ENCODE measurements at regions not wholly inside any gene's neighbourhood (a gene's known extent, or its start where the extent isn't known, plus 50 kb on each side); places are given as distances from the start of the nearest gene placed in this dataset.
"Not testable (repeated sequence)": the region's sequence is repeated elsewhere in the genome, so short reads cannot be mapped to it uniquely, and the experiment has no call there.

DNA sequence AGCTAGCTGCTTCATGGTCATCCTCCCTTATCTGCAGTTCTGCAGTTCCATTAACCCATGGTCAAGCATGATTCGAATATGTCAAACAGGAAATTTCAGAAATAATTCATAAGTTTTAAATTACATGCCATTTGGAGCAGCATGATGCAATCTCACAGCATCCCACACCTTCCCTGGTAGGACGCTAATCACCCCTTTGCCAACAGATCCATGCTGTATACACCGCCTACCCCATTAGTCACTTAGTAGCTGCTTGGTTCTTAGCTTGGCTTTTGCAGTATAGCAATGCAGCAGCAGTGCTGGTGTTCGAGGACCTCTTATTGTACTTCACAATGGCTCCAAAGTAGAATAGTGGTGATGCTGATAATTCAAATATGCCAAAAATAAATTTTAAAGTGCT lies 739.7 kb upstream of the CDH9 start:
- Histone ChIP-seq H3K4me3 (ENCODE audit: low read depth in 1 of 3, low read length in 3 of 3) (no peak overlapping the region), H3K36me3 (ENCODE audit: control insufficient read depth in 3 of 3, insufficient read depth in 2 of 3, low read depth in 1 of 3, low read length in 3 of 3) (no peaks in the 10 kb centered on the region), H3K4me1 (ENCODE audit: control insufficient read depth in 3 of 3, insufficient read depth in 2 of 3, low read depth in 1 of 3, low read length in 2 of 3) (no peaks in the 10 kb centered on the region), H3K9me3 (ENCODE audit: control insufficient read depth in 2 of 2, insufficient read depth in 1 of 2, low read depth in 1 of 2, low read length in 1 of 2) (peaks cover 0 to 1% of the 10 kb centered on the region in 2 donors), H3K27me3 (ENCODE audit: control insufficient read depth in 3 of 3, insufficient read depth in 3 of 3, low read length in 3 of 3) (no peaks in the 10 kb centered on the region), H3K27ac (ENCODE audit: low read depth in 1 of 3, low read length in 2 of 3) (no peak overlapping the region)
- FAIRE-seq (no peak), DNase-seq (no peak)
- WGBS, 3 donors = 76 to 88% (median 85%) methylated on average over 4 of the region's 4 CpGs

GRCh38 chr5:27773636-27774035 lies 735.2 kb upstream of the CDH9 start:
- Histone ChIP-seq H3K9me3 (ENCODE audit: control insufficient read depth in 2 of 2, insufficient read depth in 1 of 2, low read depth in 1 of 2, low read length in 1 of 2) (peaks cover 0 to 1% of the 10 kb centered on the region in 2 donors), H3K36me3 (ENCODE audit: control insufficient read depth in 3 of 3, insufficient read depth in 2 of 3, low read depth in 1 of 3, low read length in 3 of 3) (no peaks in the 10 kb centered on the region), H3K4me3 (ENCODE audit: low read depth in 1 of 3, low read length in 3 of 3) (no peak overlapping the region), H3K4me1 (ENCODE audit: control insufficient read depth in 3 of 3, insufficient read depth in 2 of 3, low read depth in 1 of 3, low read length in 2 of 3) (no peaks in the 10 kb centered on the region), H3K27me3 (ENCODE audit: control insufficient read depth in 3 of 3, insufficient read depth in 3 of 3, low read length in 3 of 3) (no peaks in the 10 kb centered on the region), H3K27ac (ENCODE audit: low read depth in 1 of 3, low read length in 2 of 3) (no peak overlapping the region)
- 57 to 67% (median 57%) methylated on average over 1 of the region's 1 CpG for WGBS, 3 donors
- no peak for FAIRE-seq
- DNase-seq = no peak

GRCh38 chr5:27773166-27773565 lies 734.8 kb upstream of the CDH9 start:
- Histone ChIP-seq H3K4me1 (ENCODE audit: control insufficient read depth in 3 of 3, insufficient read depth in 2 of 3, low read depth in 1 of 3, low read length in 2 of 3) (no peaks in the 10 kb centered on the region), H3K4me3 (ENCODE audit: low read depth in 1 of 3, low read length in 3 of 3) (no peak overlapping the region), H3K27me3 (ENCODE audit: control insufficient read depth in 3 of 3, insufficient read depth in 3 of 3, low read length in 3 of 3) (no peaks in the 10 kb centered on the region), H3K36me3 (ENCODE audit: control insufficient read depth in 3 of 3, insufficient read depth in 2 of 3, low read depth in 1 of 3, low read length in 3 of 3) (no peaks in the 10 kb centered on the region), H3K27ac (ENCODE audit: low read depth in 1 of 3, low read length in 2 of 3) (no peak overlapping the region), H3K9me3 (ENCODE audit: control insufficient read depth in 2 of 2, insufficient read depth in 1 of 2, low read depth in 1 of 2, low read length in 1 of 2) (peaks cover 0 to 1% of the 10 kb centered on the region in 2 donors)
- no peak for DNase-seq
- 78 to 82% (median 80%) methylated on average over 3 of the region's 3 CpGs for WGBS, 3 donors
- no peak for FAIRE-seq

- H3K27ac ChIP-seq (ENCODE audit: low read depth in 1 of 3, low read length in 2 of 3) = no peak overlapping the region
- DNase-seq (no peak), FAIRE-seq (no peak)
- no peaks in the 10 kb centered on the region for H3K27me3 ChIP-seq (ENCODE audit: control insufficient read depth in 3 of 3, insufficient read depth in 3 of 3, low read length in 3 of 3)
- no peaks in the 10 kb centered on the region for H3K36me3 ChIP-seq (ENCODE audit: control insufficient read depth in 3 of 3, insufficient read depth in 2 of 3, low read depth in 1 of 3, low read length in 3 of 3)
- no peaks in the 10 kb centered on the region for H3K9me3 ChIP-seq (ENCODE audit: control insufficient read depth in 2 of 2, insufficient read depth in 1 of 2, low read depth in 1 of 2, low read length in 1 of 2)
- no peak overlapping the region for H3K4me3 ChIP-seq (ENCODE audit: low read depth in 1 of 3, low read length in 3 of 3)
- no peaks in the 10 kb centered on the region for H3K4me1 ChIP-seq (ENCODE audit: control insufficient read depth in 3 of 3, insufficient read depth in 2 of 3, low read depth in 1 of 3, low read length in 2 of 3)
- 80 to 84% (median 83%) methylated on average over 6 of the region's 6 CpGs for WGBS, 3 donors
These were observed 731.5 kb upstream of the CDH9 start for GRCh38 chr5:27769748-27770402.

DNA sequence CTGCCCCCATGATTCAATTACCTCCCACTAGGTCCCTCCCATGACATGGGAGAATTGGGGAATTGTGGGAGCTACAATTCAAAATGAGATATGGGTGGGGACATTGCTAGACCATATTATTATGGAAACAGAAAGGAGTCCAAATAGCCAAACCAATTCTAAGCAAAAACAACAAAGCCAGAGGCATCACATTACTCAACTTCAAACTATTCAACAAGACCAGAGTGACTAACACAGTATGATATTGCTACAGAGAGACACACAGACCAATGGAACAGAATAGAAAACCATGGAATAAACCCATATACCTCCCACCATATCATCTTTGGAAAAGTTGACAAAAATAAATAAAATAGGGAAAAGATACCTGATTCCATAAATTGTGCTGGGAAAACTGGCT lies 710.5 kb upstream of the CDH9 start:
- Histone ChIP-seq H3K27me3 (ENCODE audit: control insufficient read depth in 3 of 3, insufficient read depth in 3 of 3, low read length in 3 of 3) (no peaks in the 10 kb centered on the region), H3K9me3 (ENCODE audit: control insufficient read depth in 2 of 2, insufficient read depth in 1 of 2, low read depth in 1 of 2, low read length in 1 of 2) (peaks cover 0 to 8% of the 10 kb centered on the region in 2 donors), H3K4me3 (ENCODE audit: low read depth in 1 of 3, low read length in 3 of 3) (no peak overlapping the region), H3K27ac (ENCODE audit: low read depth in 1 of 3, low read length in 2 of 3) (no peak overlapping the region), H3K36me3 (ENCODE audit: control insufficient read depth in 3 of 3, insufficient read depth in 2 of 3, low read depth in 1 of 3, low read length in 3 of 3) (no peaks in the 10 kb centered on the region), H3K4me1 (ENCODE audit: control insufficient read depth in 3 of 3, insufficient read depth in 2 of 3, low read depth in 1 of 3, low read length in 2 of 3) (no peaks in the 10 kb centered on the region)
- FAIRE-seq = no peak
- DNase-seq = no peak

GRCh38 chr5:27743383-27743979 lies 705.1 kb upstream of the CDH9 start:
- peaks cover 0 to 10% of the 10 kb centered on the region in 2 donors for H3K9me3 ChIP-seq (ENCODE audit: control insufficient read depth in 2 of 2, insufficient read depth in 1 of 2, low read depth in 1 of 2, low read length in 1 of 2)
- not testable (repeated sequence) for H3K4me1 ChIP-seq (ENCODE audit: control insufficient read depth in 3 of 3, insufficient read depth in 2 of 3, low read depth in 1 of 3, low read length in 2 of 3); FAIRE-seq; H3K27me3 ChIP-seq (ENCODE audit: control insufficient read depth in 3 of 3, insufficient read depth in 3 of 3, low read length in 3 of 3); H3K27ac ChIP-seq (ENCODE audit: low read depth in 1 of 3, low read length in 2 of 3); H3K4me3 ChIP-seq (ENCODE audit: low read depth in 1 of 3, low read length in 3 of 3); H3K36me3 ChIP-seq (ENCODE audit: control insufficient read depth in 3 of 3, insufficient read depth in 2 of 3, low read depth in 1 of 3, low read length in 3 of 3); DNase-seq
- 93 to 94% (median 94%) methylated on average over 20 to 35 of the region's 35 CpGs for WGBS, 3 donors

GRCh38 chr5:27742805-27743204 lies 704.4 kb upstream of the CDH9 start:
- 77 to 85% (median 79%) methylated on average over 6 of the region's 6 CpGs for WGBS, 3 donors
- H3K27me3 ChIP-seq (ENCODE audit: control insufficient read depth in 3 of 3, insufficient read depth in 3 of 3, low read length in 3 of 3) = no peaks in the 10 kb centered on the region
- H3K9me3 ChIP-seq (ENCODE audit: control insufficient read depth in 2 of 2, insufficient read depth in 1 of 2, low read depth in 1 of 2, low read length in 1 of 2) = peaks cover 0 to 10% of the 10 kb centered on the region in 2 donors
- H3K27ac ChIP-seq (ENCODE audit: low read depth in 1 of 3, low read length in 2 of 3) = no peak overlapping the region
- DNase-seq = no peak
- no peak overlapping the region for H3K4me3 ChIP-seq (ENCODE audit: low read depth in 1 of 3, low read length in 3 of 3)
- no peaks in the 10 kb centered on the region for H3K4me1 ChIP-seq (ENCODE audit: control insufficient read depth in 3 of 3, insufficient read depth in 2 of 3, low read depth in 1 of 3, low read length in 2 of 3)
- no peak for FAIRE-seq
- H3K36me3 ChIP-seq (ENCODE audit: control insufficient read depth in 3 of 3, insufficient read depth in 2 of 3, low read depth in 1 of 3, low read length in 3 of 3) = no peaks in the 10 kb centered on the region

- DNase-seq (no peak), FAIRE-seq (no peak)
- no peaks in the 10 kb centered on the region for H3K4me1 ChIP-seq (ENCODE audit: control insufficient read depth in 3 of 3, insufficient read depth in 2 of 3, low read depth in 1 of 3, low read length in 2 of 3)
- H3K36me3 ChIP-seq (ENCODE audit: control insufficient read depth in 3 of 3, insufficient read depth in 2 of 3, low read depth in 1 of 3, low read length in 3 of 3) = no peaks in the 10 kb centered on the region
- no peak overlapping the region for H3K27ac ChIP-seq (ENCODE audit: low read depth in 1 of 3, low read length in 2 of 3)
- H3K4me3 ChIP-seq (ENCODE audit: low read depth in 1 of 3, low read length in 3 of 3) = no peak overlapping the region
- no peaks in the 10 kb centered on the region for H3K9me3 ChIP-seq (ENCODE audit: control insufficient read depth in 2 of 2, insufficient read depth in 1 of 2, low read depth in 1 of 2, low read length in 1 of 2)
- WGBS, 3 donors = 55 to 69% (median 65%) methylated on average over 1 of the region's 1 CpG
- no peaks in the 10 kb centered on the region for H3K27me3 ChIP-seq (ENCODE audit: control insufficient read depth in 3 of 3, insufficient read depth in 3 of 3, low read length in 3 of 3)
These were observed 696.5 kb upstream of the CDH9 start for GRCh38 chr5:27734838-27735237.

GRCh38 chr5:27733237-27733636 lies 694.9 kb upstream of the CDH9 start:
- DNase-seq (no peak), FAIRE-seq (no peak)
- Histone ChIP-seq H3K27ac (ENCODE audit: low read depth in 1 of 3, low read length in 2 of 3) (no peak overlapping the region), H3K27me3 (ENCODE audit: control insufficient read depth in 3 of 3, insufficient read depth in 3 of 3, low read length in 3 of 3) (no peaks in the 10 kb centered on the region), H3K4me3 (ENCODE audit: low read depth in 1 of 3, low read length in 3 of 3) (no peak overlapping the region), H3K4me1 (ENCODE audit: control insufficient read depth in 3 of 3, insufficient read depth in 2 of 3, low read depth in 1 of 3, low read length in 2 of 3) (no peaks in the 10 kb centered on the region), H3K36me3 (ENCODE audit: control insufficient read depth in 3 of 3, insufficient read depth in 2 of 3, low read depth in 1 of 3, low read length in 3 of 3) (no peaks in the 10 kb centered on the region), H3K9me3 (ENCODE audit: control insufficient read depth in 2 of 2, insufficient read depth in 1 of 2, low read depth in 1 of 2, low read length in 1 of 2) (no peaks in the 10 kb centered on the region)

Data from small intestine (tissue), 7 donors.